MM.1S (cell line): ENCODE measurements at regions not wholly inside any gene's neighbourhood (a gene's known extent, or its start where the extent isn't known, plus 50 kb on each side); places are given as distances from the start of the nearest gene placed in this dataset.

Source experiments
- CTCF ChIP-seq: fragments of 300-600 bp; sonication (generic); IDR thresholded peaks from 2 replicates; pipeline ENCODE4 v1.5.1; 2016; ENCODE audit warnings: antibody characterized with exemption, low read length, mixed read lengths
- EZH2 ChIP-seq: fragments of 300-600 bp; sonication (generic); optimal IDR thresholded peaks from 2 replicates; pipeline ENCODE3; 2017; ENCODE audit warnings: low read depth, mild to moderate bottlenecking, antibody characterized with exemption, low read length, mixed read lengths
- EZH2phosphoT487 ChIP-seq: fragments of 300-600 bp; sonication (generic); IDR thresholded peaks from 2 replicates; pipeline ENCODE4 v1.6.1; 2018; ENCODE audit warnings: antibody characterized with exemption, low read length

- TF ChIP-seq EZH2: no peak
- no peak for TF ChIP-seq EZH2phosphoT487
- no peak for TF ChIP-seq CTCF
Observed at GRCh38 chr10:120988751-120989150, 137.6 kb downstream of the WDR11 start.
